ENCODE measurements at regions not wholly inside any gene's neighbourhood (a gene's known extent, or its start where the extent isn't known, plus 50 kb on each side); places are given as distances from the start of the nearest gene placed in this dataset.

DNA sequence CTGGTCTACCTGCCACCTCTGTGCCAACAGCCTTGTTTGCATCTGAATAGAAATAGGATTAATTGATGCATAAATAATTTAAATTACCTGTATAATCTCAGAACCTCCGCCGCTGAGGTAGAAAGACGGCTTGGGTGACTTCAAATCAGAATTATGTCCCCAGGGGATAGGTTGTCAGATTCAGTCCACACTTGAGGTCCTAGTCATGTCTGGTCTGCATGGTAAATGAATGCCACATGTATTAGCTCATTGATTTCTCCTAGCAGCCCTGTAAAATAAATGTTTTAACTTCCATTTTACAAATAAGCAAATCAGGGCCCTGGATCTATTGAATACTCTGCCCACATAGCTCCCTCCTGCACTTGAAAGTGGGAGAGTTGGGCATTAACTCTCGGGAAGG, 368.0 kb upstream of the WWC1 start:
- ATAC-seq (ENCODE audit: low read depth) = no peak
- no peaks in the 10 kb centered on the region for H3K27me3 ChIP-seq (replicated peaks in 1 of 4; ENCODE audit: control extremely low read depth in 1 of 4, control insufficient read depth in 3 of 4, insufficient read depth in 4 of 4, low read length in 3 of 4)
- H3K4me1 ChIP-seq (ENCODE audit: control insufficient read depth in 2 of 2, insufficient read depth in 2 of 2, low read length in 2 of 2) = no peaks in the 10 kb centered on the region
- H4K20me1 ChIP-seq (ENCODE audit: control insufficient read depth, insufficient read depth, low read length, poor library complexity, severe bottlenecking) = no peaks in the 10 kb centered on the region
- DNase-seq = no peak
- H3K9me3 ChIP-seq (ENCODE audit: control extremely low read depth in 1 of 3, control insufficient read depth in 2 of 3, insufficient read depth in 1 of 3, low read length in 2 of 3) = peaks cover 0 to 9% (median 0%) of the 10 kb centered on the region in 3 donors
- no peak overlapping the region for H2AFZ ChIP-seq (ENCODE audit: insufficient read depth, low read depth, low read length, poor library complexity, severe bottlenecking)
- H3K79me2 ChIP-seq (ENCODE audit: control insufficient read depth, insufficient read depth, low read length) = no peaks in the 10 kb centered on the region
- no peak overlapping the region for H3K4me2 ChIP-seq (replicated peaks; ENCODE audit: low read depth, low read length, poor library complexity, severe bottlenecking)
- no peak overlapping the region for H3K27ac Mint-ChIP-seq
- H3K27me3 Mint-ChIP-seq = no peaks in the 10 kb centered on the region
- H3K27ac ChIP-seq (ENCODE audit: low read length in 2 of 2) = no peak overlapping the region
- no peaks in the 10 kb centered on the region for H3K4me1 Mint-ChIP-seq
- no peak overlapping the region for H3K9ac ChIP-seq (ENCODE audit: low read length)
- no peak overlapping the region for H3K4me3 Mint-ChIP-seq
- POLR2A ChIA-PET = no interaction called here
- TF ChIP-seq, protein P1, sequence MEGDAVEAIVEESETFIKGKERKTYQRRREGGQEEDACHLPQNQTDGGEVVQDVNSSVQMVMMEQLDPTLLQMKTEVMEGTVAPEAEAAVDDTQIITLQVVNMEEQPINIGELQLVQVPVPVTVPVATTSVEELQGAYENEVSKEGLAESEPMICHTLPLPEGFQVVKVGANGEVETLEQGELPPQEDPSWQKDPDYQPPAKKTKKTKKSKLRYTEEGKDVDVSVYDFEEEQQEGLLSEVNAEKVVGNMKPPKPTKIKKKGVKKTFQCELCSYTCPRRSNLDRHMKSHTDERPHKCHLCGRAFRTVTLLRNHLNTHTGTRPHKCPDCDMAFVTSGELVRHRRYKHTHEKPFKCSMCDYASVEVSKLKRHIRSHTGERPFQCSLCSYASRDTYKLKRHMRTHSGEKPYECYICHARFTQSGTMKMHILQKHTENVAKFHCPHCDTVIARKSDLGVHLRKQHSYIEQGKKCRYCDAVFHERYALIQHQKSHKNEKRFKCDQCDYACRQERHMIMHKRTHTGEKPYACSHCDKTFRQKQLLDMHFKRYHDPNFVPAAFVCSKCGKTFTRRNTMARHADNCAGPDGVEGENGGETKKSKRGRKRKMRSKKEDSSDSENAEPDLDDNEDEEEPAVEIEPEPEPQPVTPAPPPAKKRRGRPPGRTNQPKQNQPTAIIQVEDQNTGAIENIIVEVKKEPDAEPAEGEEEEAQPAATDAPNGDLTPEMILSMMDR (IDR thresholded peaks at IDR 0.05) = no peak
- no peak for TF ChIP-seq EZH2 (IDR thresholded peaks at IDR 0.05; ENCODE audit: borderline replicate concordance, insufficient read depth, low read depth, low read length, poor library complexity, severe bottlenecking)
- intact Hi-C loops (cut with micrococcal nuclease) = no loop called here
- no peak overlapping the region for H3K4me3 ChIP-seq (ENCODE audit: control extremely low read depth in 1 of 5, extremely low read depth in 1 of 5, insufficient read depth in 1 of 5, low read depth in 2 of 5, low read length in 4 of 5)
- 88% methylated on average over 3 of the region's 4 CpGs for WGBS (ENCODE audit: insufficient coverage)
- H3K9me3 Mint-ChIP-seq (ENCODE audit: insufficient read depth) = peaks cover 1% of the 10 kb centered on the region
- H3K36me3 ChIP-seq (replicated peaks in 1 of 2; ENCODE audit: control extremely low read depth in 1 of 2, control insufficient read depth in 1 of 2, extremely low read depth in 1 of 2, insufficient read depth in 2 of 2, low read length in 1 of 2) = no peaks in the 10 kb centered on the region
- CTCF ChIA-PET = no interaction called here

DNA sequence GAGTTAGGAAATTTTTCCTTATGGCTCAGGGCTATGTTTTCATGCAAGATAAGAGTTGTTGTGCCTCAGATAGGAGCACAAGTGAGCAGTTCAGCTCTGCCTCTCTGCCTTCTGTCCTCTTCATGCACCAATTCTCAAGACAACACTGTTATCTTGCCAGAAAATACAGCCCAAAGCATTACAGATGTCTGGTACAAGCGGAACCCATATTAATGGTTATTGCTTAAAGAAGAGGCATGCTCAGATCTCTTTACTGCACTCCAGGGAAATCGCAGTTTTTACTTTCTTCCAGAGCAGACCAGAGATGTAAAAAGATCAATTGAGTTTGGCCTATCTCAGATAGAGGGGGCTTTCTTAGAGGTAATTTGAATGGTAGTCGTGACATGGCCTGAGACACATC, 361.6 kb upstream of the WWC1 start:
- Histone ChIP-seq H2AFZ (ENCODE audit: insufficient read depth, low read depth, low read length, poor library complexity, severe bottlenecking) (no peak overlapping the region), H3K79me2 (ENCODE audit: control insufficient read depth, insufficient read depth, low read length) (no peaks in the 10 kb centered on the region), H3K27ac (ENCODE audit: low read length in 2 of 2) (no peak overlapping the region), H3K9me3 (ENCODE audit: control extremely low read depth in 1 of 3, control insufficient read depth in 2 of 3, insufficient read depth in 1 of 3, low read length in 2 of 3) (peaks cover 0 to 9% (median 0%) of the 10 kb centered on the region in 3 donors), H3K4me1 (ENCODE audit: control insufficient read depth in 2 of 2, insufficient read depth in 2 of 2, low read length in 2 of 2) (no peaks in the 10 kb centered on the region), H3K27me3 (replicated peaks in 1 of 4; ENCODE audit: control extremely low read depth in 1 of 4, control insufficient read depth in 3 of 4, insufficient read depth in 4 of 4, low read length in 3 of 4) (no peaks in the 10 kb centered on the region), H3K36me3 (replicated peaks in 1 of 2; ENCODE audit: control extremely low read depth in 1 of 2, control insufficient read depth in 1 of 2, extremely low read depth in 1 of 2, insufficient read depth in 2 of 2, low read length in 1 of 2) (no peaks in the 10 kb centered on the region), H3K4me2 (replicated peaks; ENCODE audit: low read depth, low read length, poor library complexity, severe bottlenecking) (no peak overlapping the region), H3K9ac (ENCODE audit: low read length) (no peak overlapping the region), H3K4me3 (ENCODE audit: control extremely low read depth in 1 of 5, extremely low read depth in 1 of 5, insufficient read depth in 1 of 5, low read depth in 2 of 5, low read length in 4 of 5) (no peak overlapping the region), H4K20me1 (ENCODE audit: control insufficient read depth, insufficient read depth, low read length, poor library complexity, severe bottlenecking) (no peaks in the 10 kb centered on the region)
- POLR2A ChIA-PET = no interaction called here
- ATAC-seq (ENCODE audit: low read depth) (no peak), DNase-seq (no peak)
- Mint-ChIP-seq H3K27me3 (no peaks in the 10 kb centered on the region), H3K4me3 (no peak overlapping the region), H3K27ac (no peak overlapping the region), H3K9me3 (ENCODE audit: insufficient read depth) (no peaks in the 10 kb centered on the region), H3K4me1 (no peaks in the 10 kb centered on the region)
- CTCF ChIA-PET = no interaction called here
- intact Hi-C loops (cut with micrococcal nuclease) = no loop called here
- WGBS (ENCODE audit: insufficient coverage) = no CpG with 5 or more reads among the region's 3 CpGs
- TF ChIP-seq EZH2 (IDR thresholded peaks at IDR 0.05; ENCODE audit: borderline replicate concordance, insufficient read depth, low read depth, low read length, poor library complexity, severe bottlenecking) = no peak
- TF ChIP-seq, protein P1 (IDR thresholded peaks at IDR 0.05) = no peak
